Esophagus muscularis mucosa (tissue), 3 donors: ENCODE measurements at regions not wholly inside any gene's neighbourhood (a gene's known extent, or its start where the extent isn't known, plus 50 kb on each side); places are given as distances from the start of the nearest gene placed in this dataset.

Source experiments
- POLR2A ChIP-seq: fragments of 450-650 bp; IDR thresholded peaks from one replicate; pipeline ENCODE4 v1.6.1; 2017; ENCODE audit warnings: antibody characterized with exemption, moderate library complexity, mild to moderate bottlenecking, low read depth
- POLR2AphosphoS5 ChIP-seq, 2 donors: sonication (generic); formaldehyde crosslinking; IDR thresholded peaks; one replicate each; pipeline ENCODE4 v1.6.1; 2017; ENCODE audit warnings: antibody characterized with exemption in 2 of 2
- TF ChIP-seq, protein P1 (sequence below), 3 experiments: fragments of 200-600 bp in 2 of 3; fragments of 450-650 bp in 1 of 3; sonication (generic) in 2 of 3; IDR thresholded peaks; one replicate each; pipeline ENCODE4 v1.5.1; 2017 to 2019; ENCODE audit warnings: antibody characterized with exemption in 3 of 3, mild to moderate bottlenecking in 2 of 3, moderate library complexity in 1 of 3

DNA sequence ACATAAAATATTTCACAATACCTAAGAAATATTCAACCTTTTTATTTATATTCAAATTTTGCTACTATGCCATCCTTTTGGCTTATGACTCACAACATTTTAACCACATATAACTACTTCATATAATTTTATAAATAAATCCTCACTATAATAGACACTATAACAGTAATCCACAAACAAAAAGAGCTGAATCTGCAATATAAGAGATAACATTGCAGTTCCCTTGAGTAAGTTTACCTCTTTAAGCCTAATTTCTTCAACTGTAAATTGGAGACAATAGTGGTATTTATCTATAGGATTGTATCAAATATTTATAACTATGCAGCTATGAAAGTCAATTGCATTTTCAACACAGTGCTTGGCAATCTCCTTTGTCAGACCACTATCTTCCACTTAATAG lies 1084.5 kb downstream of the NR2F1-AS1 start:
- TF ChIP-seq, protein P1, sequence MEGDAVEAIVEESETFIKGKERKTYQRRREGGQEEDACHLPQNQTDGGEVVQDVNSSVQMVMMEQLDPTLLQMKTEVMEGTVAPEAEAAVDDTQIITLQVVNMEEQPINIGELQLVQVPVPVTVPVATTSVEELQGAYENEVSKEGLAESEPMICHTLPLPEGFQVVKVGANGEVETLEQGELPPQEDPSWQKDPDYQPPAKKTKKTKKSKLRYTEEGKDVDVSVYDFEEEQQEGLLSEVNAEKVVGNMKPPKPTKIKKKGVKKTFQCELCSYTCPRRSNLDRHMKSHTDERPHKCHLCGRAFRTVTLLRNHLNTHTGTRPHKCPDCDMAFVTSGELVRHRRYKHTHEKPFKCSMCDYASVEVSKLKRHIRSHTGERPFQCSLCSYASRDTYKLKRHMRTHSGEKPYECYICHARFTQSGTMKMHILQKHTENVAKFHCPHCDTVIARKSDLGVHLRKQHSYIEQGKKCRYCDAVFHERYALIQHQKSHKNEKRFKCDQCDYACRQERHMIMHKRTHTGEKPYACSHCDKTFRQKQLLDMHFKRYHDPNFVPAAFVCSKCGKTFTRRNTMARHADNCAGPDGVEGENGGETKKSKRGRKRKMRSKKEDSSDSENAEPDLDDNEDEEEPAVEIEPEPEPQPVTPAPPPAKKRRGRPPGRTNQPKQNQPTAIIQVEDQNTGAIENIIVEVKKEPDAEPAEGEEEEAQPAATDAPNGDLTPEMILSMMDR (IDR thresholded peaks at IDR 0.05), result no peak
- TF ChIP-seq POLR2A, result no peak
- no peak for TF ChIP-seq POLR2AphosphoS5 (IDR thresholded peaks at IDR 0.05)
